ENCODE measurements at regions not wholly inside any gene's neighbourhood (a gene's known extent, or its start where the extent isn't known, plus 50 kb on each side); places are given as distances from the start of the nearest gene placed in this dataset.
"Not testable (repeated sequence)": the region's sequence is repeated elsewhere in the genome, so short reads cannot be mapped to it uniquely, and the experiment has no call there.

DNA sequence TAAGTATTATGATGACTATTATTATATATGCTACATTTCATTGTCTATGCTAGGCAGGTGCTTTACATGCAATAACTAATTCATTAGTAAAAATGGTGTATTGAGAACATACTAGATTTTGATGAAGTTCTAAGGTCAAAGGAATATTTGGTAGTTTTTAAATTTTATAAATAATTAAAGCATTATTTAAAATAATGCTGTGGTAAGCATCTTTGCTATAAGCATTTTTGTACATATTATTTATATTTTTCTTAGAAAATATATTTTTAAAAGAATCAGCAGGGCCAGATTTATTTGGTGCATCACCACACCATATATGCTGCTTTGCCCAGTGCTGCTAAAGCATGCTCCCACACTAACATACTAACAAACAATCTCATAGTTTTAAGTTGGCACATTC lies 517.9 kb downstream of the C6orf118 start:
- no peak for TF ChIP-seq ZNF274 (IDR thresholded peaks at IDR 0.05; ENCODE audit: low read depth, low read length)
- no peak overlapping the region for H3K4me3 ChIP-seq (ENCODE audit: low read length)

DNA sequence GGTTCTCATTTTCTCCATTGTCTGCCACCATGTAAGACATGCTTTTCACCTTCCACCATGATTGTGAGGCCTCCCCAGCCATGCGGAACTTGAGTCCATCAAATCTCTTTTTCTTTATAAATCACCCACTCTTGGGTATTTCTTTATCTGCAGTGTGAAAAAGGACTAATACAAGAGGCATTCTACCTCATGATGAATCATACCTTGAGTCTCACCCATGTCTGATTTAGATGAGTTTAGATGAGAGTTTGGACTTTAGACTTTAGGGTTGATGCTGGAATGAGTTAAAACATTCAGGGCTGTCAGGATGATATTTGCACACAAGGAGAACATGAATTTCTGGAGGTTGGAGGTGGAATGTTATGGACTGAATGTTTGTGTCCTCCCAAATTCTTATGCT lies 545.6 kb downstream of the C6orf118 start:
- no peak for TF ChIP-seq ZNF274 (IDR thresholded peaks at IDR 0.05; ENCODE audit: low read depth, low read length)
- no peak overlapping the region for H3K4me3 ChIP-seq (ENCODE audit: low read length)

DNA sequence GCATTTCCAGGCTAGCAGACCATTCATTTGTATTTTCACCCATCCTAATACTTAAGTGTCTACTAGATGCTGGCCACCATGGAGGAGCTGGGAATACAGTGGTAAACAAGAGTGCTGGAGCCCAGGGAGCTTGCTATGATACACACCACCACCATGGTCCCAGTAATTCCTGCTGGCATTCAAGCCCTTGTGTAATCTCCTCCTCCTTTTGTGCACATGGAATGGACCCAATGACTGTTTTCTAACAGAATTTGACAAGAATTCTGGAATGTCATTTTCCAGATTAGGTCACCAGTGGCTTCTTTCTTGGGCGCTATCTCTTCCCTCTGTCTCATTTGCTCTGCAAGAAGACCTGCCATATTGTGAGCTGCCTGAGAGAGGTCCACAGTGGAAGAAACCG lies 552.0 kb downstream of the C6orf118 start:
- H3K4me3 ChIP-seq (ENCODE audit: low read length) = no peak overlapping the region
- no peak for TF ChIP-seq ZNF274 (IDR thresholded peaks at IDR 0.05; ENCODE audit: low read depth, low read length)

DNA sequence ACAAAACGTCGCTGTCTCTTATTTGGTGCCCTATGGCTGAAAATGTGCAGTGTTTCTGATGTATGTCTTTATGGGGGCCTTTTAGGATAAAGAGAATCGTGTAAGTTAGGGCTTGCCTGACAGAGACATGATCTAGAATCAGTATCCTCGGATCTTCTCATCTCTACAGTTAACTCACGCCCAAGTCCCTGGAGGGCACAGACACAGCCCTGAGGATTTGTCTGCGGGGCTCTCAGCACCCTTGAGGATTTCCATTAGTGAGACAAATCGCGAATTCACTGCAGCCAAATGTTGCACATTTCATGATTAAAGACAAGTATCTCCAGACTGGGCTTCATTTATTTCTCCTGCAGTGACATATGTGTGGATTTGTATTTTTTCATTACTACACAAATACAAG lies 552.7 kb downstream of the C6orf118 start:
- no peak for TF ChIP-seq ZNF274 (IDR thresholded peaks at IDR 0.05; ENCODE audit: low read depth, low read length)

DNA sequence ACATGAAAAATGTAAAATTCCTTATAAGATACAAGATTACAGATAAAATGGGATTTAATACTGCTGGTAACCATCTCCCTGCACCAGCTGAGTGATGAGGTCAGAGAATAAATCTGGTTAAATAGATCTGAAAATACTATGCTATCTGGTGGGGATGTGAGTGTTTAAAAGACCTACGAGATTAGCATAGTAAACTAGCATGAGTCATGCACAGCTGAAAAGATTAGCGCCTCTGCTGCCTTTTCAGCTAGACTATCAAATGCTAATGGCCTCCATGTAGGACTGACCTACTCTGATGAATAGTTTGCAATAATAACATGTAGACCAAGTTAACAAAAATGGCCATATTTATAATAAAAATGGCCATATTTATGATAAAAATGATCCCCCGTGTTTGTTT lies 553.3 kb downstream of the C6orf118 start:
- TF ChIP-seq ZNF274 (IDR thresholded peaks at IDR 0.05; ENCODE audit: low read depth, low read length) = no peak
- no peak overlapping the region for H3K4me3 ChIP-seq (ENCODE audit: low read length)

More for the DNA sequence above, 552.7 kb downstream of the C6orf118 start:
- no peak overlapping the region for H3K4me3 ChIP-seq (ENCODE audit: low read length)

DNA sequence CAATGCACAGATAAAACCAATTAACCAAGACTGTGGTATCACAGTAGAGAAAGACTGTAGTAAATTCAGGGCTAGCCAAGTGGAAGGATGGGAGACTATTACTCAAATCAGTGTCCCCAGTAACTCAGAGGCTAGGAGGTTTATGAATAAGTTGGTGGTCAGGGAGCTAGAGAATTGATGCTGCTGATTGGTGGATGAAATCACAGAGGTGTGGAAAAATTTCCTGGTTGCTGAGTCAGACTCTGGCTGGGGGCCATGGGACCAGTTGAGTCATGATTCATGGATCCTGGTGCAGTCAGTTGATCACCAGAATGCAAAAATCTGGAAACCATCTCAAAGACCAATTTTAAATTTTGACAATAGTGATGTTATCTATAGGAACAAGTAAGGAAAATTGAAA lies 555.9 kb downstream of the C6orf118 start:
- H3K4me3 ChIP-seq (ENCODE audit: low read length) = no peak overlapping the region
- TF ChIP-seq ZNF274 (IDR thresholded peaks at IDR 0.05; ENCODE audit: low read depth, low read length) = no peak

DNA sequence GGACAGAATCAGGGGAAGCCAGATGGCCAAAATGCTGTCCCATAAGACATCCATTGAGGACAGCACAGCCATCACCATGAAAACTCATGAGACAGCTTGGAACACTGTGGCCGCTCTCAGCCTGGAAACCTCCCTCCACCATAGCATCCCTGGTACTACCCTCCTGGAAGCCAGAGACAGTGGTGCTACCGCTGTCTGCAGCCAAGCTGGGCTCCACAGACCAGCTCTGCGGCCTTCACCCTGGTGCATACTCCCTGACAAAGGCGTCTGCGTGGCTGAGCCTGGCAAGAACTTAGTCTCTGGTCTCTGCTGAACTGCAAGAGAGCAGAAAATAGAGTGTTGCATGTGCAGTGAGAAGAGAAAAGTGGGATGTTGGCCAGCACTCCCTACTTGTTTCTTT lies 558.0 kb downstream of the C6orf118 start:
- no peak overlapping the region for H3K4me3 ChIP-seq (ENCODE audit: low read length)
- no peak for TF ChIP-seq ZNF274 (IDR thresholded peaks at IDR 0.05; ENCODE audit: low read depth, low read length)

DNA sequence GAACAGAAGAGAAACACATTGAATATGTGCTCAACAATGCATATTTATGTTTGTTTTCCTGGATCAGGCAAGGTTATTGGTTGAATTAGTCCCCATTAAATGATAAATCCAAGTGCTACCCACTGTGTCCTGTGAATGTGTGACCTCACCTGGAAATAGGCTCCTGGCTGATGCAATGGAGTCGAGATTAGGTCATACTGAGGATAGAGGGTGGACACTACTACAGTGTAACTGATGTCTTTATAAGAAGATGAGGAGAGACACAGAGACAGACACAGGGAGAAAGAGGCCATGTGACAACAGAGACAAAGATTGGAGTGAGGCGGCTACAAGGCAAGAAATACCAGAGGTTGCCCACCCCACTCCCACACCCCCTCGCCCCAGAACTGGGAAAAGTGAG lies 559.3 kb downstream of the C6orf118 start:
- no peak for TF ChIP-seq ZNF274 (IDR thresholded peaks at IDR 0.05; ENCODE audit: low read depth, low read length)
- no peak overlapping the region for H3K4me3 ChIP-seq (ENCODE audit: low read length)

DNA sequence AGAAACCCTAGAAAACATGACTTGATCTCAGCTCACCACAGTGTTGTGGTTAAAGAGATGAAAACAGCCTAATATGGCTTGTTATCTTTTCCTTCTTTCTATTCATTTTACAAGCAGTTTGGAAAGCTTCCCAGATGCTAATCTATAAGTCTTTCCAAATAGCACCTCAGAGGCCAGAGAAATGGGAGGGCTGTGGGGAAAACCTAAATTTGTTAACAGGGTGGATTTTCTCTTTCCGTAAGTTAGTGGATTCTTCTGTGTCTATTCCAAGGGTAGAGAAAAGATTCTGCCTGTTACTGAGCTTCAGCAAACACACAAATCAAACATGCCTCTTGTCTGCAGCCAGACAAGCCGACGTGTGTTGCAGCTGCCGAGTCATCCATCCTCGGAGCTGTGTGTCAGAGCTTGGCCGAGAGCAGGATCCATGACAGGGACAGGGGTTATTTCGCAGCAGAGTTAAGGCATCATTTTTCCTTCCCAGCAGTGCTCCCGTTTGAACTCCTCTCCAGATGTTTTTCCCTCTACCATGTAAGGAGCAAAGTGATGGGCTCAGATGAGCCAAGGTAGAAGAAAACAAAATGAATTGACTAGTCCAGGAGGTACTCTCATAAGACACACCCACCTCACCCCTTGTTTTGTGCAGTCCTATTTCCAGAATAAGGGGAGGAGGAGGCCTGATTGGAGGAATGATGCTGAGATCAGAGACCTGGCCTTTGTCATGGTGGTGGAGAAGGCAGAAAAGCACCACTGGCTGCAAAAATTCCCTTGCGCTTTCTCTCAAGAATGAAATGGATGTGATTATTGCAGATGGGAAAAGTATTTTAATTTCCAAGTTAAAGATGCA lies 560.0 kb downstream of the C6orf118 start:
- no peak for TF ChIP-seq ZNF274 (IDR thresholded peaks at IDR 0.05; ENCODE audit: low read depth, low read length)

DNA sequence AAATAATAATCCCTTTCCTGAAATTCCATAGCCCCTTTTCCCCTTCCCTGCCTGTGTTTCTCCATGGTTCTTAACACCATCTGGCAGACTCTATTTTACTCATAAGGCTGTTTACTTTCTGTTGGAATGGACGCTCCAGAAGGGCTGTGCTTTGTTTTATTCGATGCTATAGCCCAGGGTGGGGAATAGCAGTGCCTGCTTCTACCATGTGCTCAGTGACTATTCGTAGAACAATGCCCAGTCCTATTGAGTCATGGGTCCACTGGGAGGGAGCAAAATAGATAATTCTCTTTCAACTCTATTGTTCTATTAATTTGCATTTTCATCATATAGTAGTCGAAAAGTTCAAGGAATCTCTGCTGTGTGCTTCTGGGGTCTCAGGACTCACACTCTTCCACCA lies 565.1 kb downstream of the C6orf118 start:
- TF ChIP-seq ZNF274 (IDR thresholded peaks at IDR 0.05; ENCODE audit: low read depth, low read length) = no peak

More for the DNA sequence above, 560.0 kb downstream of the C6orf118 start:
- H3K4me3 ChIP-seq (ENCODE audit: low read length) = no peak overlapping the region

DNA sequence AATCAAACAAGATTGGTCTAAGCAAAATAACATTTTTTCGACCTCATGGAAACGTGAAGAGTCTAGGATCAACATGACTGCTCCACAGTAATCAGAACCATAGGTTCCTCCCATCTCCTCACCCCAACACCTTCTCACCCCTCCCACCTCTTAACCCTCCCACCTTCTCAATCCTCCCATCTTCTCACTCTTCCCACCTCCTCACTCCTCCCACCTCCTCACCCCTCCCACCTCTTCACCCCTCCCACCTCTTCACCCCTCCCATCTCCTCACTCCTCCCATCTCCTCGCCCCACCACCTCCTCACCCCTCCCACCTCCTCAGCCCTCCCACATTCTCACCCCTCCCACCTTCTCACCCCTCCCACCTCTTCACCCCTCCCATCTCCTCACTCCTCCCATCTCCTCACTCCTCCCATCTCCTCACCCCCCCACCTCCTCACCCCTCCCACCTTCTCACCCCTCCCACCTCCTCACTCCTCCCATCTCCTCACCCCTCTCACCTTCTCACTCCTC lies 567.4 kb downstream of the C6orf118 start:
- TF ChIP-seq ZNF274 (IDR thresholded peaks at IDR 0.05; ENCODE audit: low read depth, low read length) = no peak
- H3K4me3 ChIP-seq (ENCODE audit: low read length) = no peak overlapping the region

More for the DNA sequence above, 565.1 kb downstream of the C6orf118 start:
- H3K4me3 ChIP-seq (ENCODE audit: low read length) = no peak overlapping the region

DNA sequence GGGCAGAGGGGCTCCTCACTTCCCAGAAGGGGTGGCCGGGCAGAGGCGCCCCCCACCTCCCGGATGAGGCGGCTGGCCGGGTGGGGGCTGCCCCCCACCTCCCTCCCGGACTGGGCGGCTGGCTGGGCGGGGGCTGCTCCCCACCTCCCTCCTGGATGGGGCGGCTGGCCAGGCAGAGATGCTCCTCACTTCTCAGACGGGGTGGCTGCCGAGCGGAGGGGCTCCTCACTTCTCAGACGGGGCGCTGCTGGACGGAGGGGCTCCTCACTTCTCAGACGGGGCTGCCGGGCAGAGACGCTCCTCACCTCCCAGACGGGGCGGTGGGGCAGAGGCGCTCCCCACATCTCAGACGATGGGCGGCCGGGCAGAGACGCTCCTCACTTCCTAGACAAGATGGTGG lies 573.3 kb downstream of the C6orf118 start:
- H3K4me3 ChIP-seq (ENCODE audit: low read length) = not testable (repeated sequence)

DNA sequence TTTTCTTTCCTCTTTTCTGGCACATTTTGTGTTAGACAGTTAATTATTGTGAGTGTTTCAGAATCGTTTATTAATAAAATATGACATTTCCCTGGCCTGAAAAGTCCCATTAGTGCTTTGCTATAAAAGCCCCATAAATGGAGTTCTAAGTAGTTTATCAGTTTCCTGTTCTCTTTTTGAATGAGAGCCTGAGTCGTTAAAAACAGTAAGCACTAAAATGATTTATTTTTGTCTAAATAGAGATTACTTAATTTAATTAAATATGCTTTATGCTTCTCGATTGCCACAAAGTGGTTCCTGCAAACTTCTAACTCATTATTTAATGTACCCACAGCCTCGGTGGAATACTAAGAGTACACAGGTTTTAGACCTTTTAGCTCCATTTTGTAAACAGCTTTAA lies 577.9 kb downstream of the C6orf118 start:
- no peak for TF ChIP-seq ZNF274 (IDR thresholded peaks at IDR 0.05; ENCODE audit: low read depth, low read length)
- no peak overlapping the region for H3K4me3 ChIP-seq (ENCODE audit: low read length)

DNA sequence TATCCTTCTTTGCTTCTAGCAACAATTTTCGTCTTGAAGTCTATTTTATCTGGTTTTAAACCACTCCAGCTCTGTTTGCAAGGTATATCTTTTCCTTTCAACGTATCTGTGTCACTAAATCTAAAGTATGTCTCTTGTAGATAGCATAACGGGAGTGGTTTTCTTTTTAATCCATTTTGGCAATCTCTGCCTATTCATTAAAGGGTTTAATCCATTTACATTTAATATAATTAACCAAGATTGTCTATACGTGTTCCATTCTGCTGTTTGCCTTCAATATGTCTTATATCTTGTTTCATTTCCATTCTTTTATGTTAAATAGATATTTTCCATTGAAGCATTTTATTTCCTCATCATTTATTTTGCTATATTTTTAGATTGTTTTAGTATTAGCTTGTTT lies 587.9 kb downstream of the C6orf118 start:
- no peak overlapping the region for H3K4me3 ChIP-seq (ENCODE audit: low read length)
- TF ChIP-seq ZNF274 (IDR thresholded peaks at IDR 0.05; ENCODE audit: low read depth, low read length) = no peak

DNA sequence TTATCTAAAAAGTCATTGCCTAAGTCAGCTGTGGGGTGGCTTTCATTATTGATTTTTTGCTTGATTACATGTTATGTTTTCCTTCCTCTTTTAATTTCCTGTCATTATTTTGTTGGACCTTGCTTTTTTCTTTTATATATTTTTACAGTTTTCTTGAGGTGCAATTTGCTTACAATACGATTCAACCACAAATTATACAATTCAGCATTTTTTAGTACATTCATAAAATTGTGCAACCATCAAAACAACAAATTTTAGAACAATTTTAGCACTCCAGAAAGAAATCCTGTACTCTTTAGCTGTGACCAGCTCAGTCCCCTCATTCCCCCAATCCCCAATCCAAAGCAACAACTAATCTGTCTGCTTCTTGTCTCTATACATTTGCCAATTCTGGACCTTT lies 608.9 kb downstream of the C6orf118 start:
- no peak overlapping the region for H3K4me3 ChIP-seq (ENCODE audit: low read length)
- no peak for TF ChIP-seq ZNF274 (IDR thresholded peaks at IDR 0.05; ENCODE audit: low read depth, low read length)

DNA sequence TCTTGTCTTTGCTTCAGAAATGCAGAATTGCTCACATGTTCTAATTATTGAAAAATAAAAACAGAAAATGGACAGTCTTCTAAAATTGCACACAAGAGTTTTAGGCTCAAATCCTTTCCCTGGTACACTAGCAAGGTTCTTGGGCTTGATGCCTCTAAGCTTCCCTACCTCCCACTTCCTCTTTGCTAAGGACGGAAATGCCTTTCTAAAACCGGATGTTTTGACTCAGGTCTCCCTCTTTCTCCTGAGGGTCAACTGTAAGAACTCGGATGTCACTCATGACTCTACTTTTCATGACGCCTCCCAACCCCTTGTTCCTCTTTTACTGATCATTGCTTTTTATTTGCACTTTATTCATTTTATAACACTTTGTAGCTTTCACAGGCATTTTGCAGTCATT lies 613.5 kb downstream of the C6orf118 start:
- no peak overlapping the region for H3K4me3 ChIP-seq (ENCODE audit: low read length)
- TF ChIP-seq ZNF274 (IDR thresholded peaks at IDR 0.05; ENCODE audit: low read depth, low read length) = no peak
